ENCODE measurements at regions not wholly inside any gene's neighbourhood (a gene's known extent, or its start where the extent isn't known, plus 50 kb on each side); places are given as distances from the start of the nearest gene placed in this dataset.

DNA sequence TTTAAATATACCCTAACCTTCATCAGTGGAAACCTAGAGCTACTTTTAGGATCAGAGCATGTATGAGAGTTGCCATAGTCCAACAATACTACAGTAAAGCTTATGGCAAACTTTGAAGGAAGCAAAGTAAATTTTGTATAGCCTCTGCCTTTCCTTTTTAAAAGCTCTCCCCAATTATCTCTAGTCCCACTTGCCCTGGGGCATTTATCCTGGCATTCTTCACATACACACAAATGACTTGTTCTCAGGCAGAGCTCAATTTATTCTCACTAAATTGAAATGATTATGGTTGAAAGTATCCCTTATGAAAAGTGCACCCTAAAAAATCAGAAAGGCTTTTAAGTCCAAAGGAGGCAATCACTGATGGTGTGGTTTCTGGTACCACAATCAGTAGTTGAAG is 94.1 kb upstream of the UFM1 start:
- TF ChIP-seq CTCF (IDR thresholded peaks at IDR 0.05) (no peak), POLR2A (IDR thresholded peaks at IDR 0.05) (no peak)

Measured in adrenal gland (tissue), 5 donors.